SK-N-SH (cell line): ENCODE measurements at regions not wholly inside any gene's neighbourhood (a gene's known extent, or its start where the extent isn't known, plus 50 kb on each side); places are given as distances from the start of the nearest gene placed in this dataset.
"Not testable (repeated sequence)": the region's sequence is repeated elsewhere in the genome, so short reads cannot be mapped to it uniquely, and the experiment has no call there.

ENCODE experiments used
- CTCF ChIA-PET: fragments of 300-600, 350-600 bp; formaldehyde crosslinking; extraction: SDS; loops from one replicate; lab custom pipeline; 2021; lab: Yijun Ruan, JAX
- POLR2A ChIA-PET: fragments of 350-600 bp; sonication (Branson Sonifier 250); formaldehyde crosslinking; extraction: SDS; loops from one replicate; lab custom pipeline; 2020; ENCODE audit warnings: antibody characterized with exemption, inconsistent platforms; lab: Yijun Ruan, JAX
- DNase-seq: peaks from one replicate; pipeline ENCODE4 v3.0.0; 2012
- H2AFZ ChIP-seq: fragments of 200-600 bp; sonication (generic); 2 replicates; pipeline ENCODE4 v1.8.1; 2016; ENCODE audit warnings: antibody characterized with exemption, mild to moderate bottlenecking, low read depth
- H3F3A ChIP-seq: fragments of 200-600 bp; sonication (generic); replicated peaks from 2 replicates; pipeline ENCODE3; 2016; ENCODE audit warnings: antibody characterized with exemption, mild to moderate bottlenecking; ENCODE audit not compliant: insufficient read depth
- H3K27ac ChIP-seq, 2 experiments: fragments of 200-500 bp in 1 of 2; fragments of 200-600 bp in 1 of 2; sonication (Bioruptor generic) in 1 of 2; sonication (generic), shearing (Covaris generic) in 1 of 2; 2 replicates each; pipeline versions ENCODE4 v1.5.1 to v1.6.1; 2014 to 2016; ENCODE audit warnings: low read depth in 2 of 2, inconsistent platforms in 1 of 2, low read length in 1 of 2, mild to moderate bottlenecking in 1 of 2, mixed read lengths in 1 of 2
- H3K27me3 ChIP-seq: fragments of 200-600 bp; sonication (generic), shearing (Covaris generic); 2 replicates; pipeline ENCODE4 v1.6.1; 2016; ENCODE audit warnings: mixed run types; ENCODE audit not compliant: insufficient read depth
- H3K36me3 ChIP-seq, 2 experiments: fragments of 200-500 bp in 1 of 2; fragments of 200-600 bp in 1 of 2; sonication (Bioruptor generic) in 1 of 2; sonication (generic) in 1 of 2; replicated peaks in 1 of 2; 2 replicates each; pipeline versions ENCODE3 to v1.5.1; 2014 to 2016; ENCODE audit warnings: low read length in 1 of 2, mild to moderate bottlenecking in 1 of 2; ENCODE audit not compliant: insufficient read depth in 2 of 2, control insufficient read depth in 1 of 2
- H3K4me1 ChIP-seq, 2 experiments: fragments of 200-500 bp in 1 of 2; fragments of 200-600 bp in 1 of 2; sonication (Bioruptor generic) in 1 of 2; sonication (generic), shearing (Covaris generic) in 1 of 2; 2 replicates each; pipeline versions ENCODE4 v1.5.1 to v1.6.1; 2014 to 2016; ENCODE audit warnings: low read depth in 1 of 2, low read length in 1 of 2, mixed run types in 1 of 2; ENCODE audit not compliant: insufficient read depth in 2 of 2, control insufficient read depth in 1 of 2
- H3K4me2 ChIP-seq: fragments of 200-600 bp; sonication (generic), shearing (Covaris generic); 2 replicates; pipeline ENCODE4 v1.6.1; 2017; ENCODE audit warnings: mixed run types
- H3K4me3 ChIP-seq, 2 experiments: fragments of 200-500 bp in 1 of 2; fragments of 200-600 bp in 1 of 2; sonication (Bioruptor generic) in 1 of 2; sonication (generic), shearing (Covaris generic) in 1 of 2; 2 replicates each; pipeline versions ENCODE4 v1.5.1 to v1.8.1; 2014 to 2016; ENCODE audit warnings: low read depth in 2 of 2, inconsistent platforms in 1 of 2, low read length in 1 of 2, mild to moderate bottlenecking in 1 of 2, mixed read lengths in 1 of 2, moderate library complexity in 1 of 2
- H3K79me2 ChIP-seq: fragments of 200-600 bp; sonication (generic); 2 replicates; pipeline ENCODE4 v1.8.1; 2017; ENCODE audit warnings: mild to moderate bottlenecking; ENCODE audit not compliant: insufficient read depth
- H3K9ac ChIP-seq: fragments of 200-600 bp; sonication (generic); 2 replicates; pipeline ENCODE4 v1.6.1; 2017; ENCODE audit warnings: mixed run types
- H3K9me2 ChIP-seq: fragments of 200-600 bp; sonication (generic); 2 replicates; pipeline ENCODE4 v1.6.1; 2017; ENCODE audit warnings: mixed run types
- H3K9me3 ChIP-seq: fragments of 200-600 bp; sonication (generic); 2 replicates; pipeline ENCODE4 v1.6.1; 2017; ENCODE audit warnings: mixed run types, mild to moderate bottlenecking, moderate library complexity
- H4K20me1 ChIP-seq: fragments of 200-600 bp; sonication (generic); 2 replicates; pipeline ENCODE4 v1.6.1; 2017; ENCODE audit warnings: mild to moderate bottlenecking, mixed run types; ENCODE audit not compliant: insufficient read depth
- ELF1 ChIP-seq: IDR thresholded peaks from 2 replicates; pipeline ENCODE4 v1.4.0; 2012
- GATA2 ChIP-seq: sonication (generic); formaldehyde crosslinking; IDR thresholded peaks from 2 replicates; pipeline ENCODE4 v1.5.0; 2020; ENCODE audit warnings: mild to moderate bottlenecking, missing genetic modification reagents
- NRF1 ChIP-seq: IDR thresholded peaks from 2 replicates; pipeline ENCODE4 v1.6.1; 2012; ENCODE audit warnings: low read depth, mild to moderate bottlenecking, low read length
- POLR2AphosphoS5 ChIP-seq: IDR thresholded peaks from 2 replicates; pipeline ENCODE4 v1.6.1; 2012; ENCODE audit warnings: low read depth, low read length
- SIN3A ChIP-seq: IDR thresholded peaks from 2 replicates; pipeline ENCODE4 v1.6.1; 2012; ENCODE audit warnings: low read depth, mild to moderate bottlenecking, low read length, moderate library complexity, borderline replicate concordance
- SMC3 ChIP-seq: IDR thresholded peaks from 2 replicates; pipeline ENCODE4 v1.6.1; 2012; ENCODE audit warnings: low read depth, low read length, improper control_type of control experiment
- TAF1 ChIP-seq: IDR thresholded peaks from 2 replicates; pipeline ENCODE4 v1.6.1; 2012; ENCODE audit warnings: low read depth, mild to moderate bottlenecking, low read length, moderate library complexity, borderline replicate concordance
- TCF12 ChIP-seq: IDR thresholded peaks from 2 replicates; pipeline ENCODE4 v1.4.0; 2012
- YY1 ChIP-seq: IDR thresholded peaks from 2 replicates; pipeline ENCODE4 v1.4.0; 2012; ENCODE audit warnings: low read depth, mild to moderate bottlenecking
- WGBS: methylation state at CpG from one replicate; pipeline ENCODE4 v1.1.6; 2017; ENCODE audit warnings: low lambda C conversion rate; 5-methylcytosine and 5-hydroxymethylcytosine counted together
- TF ChIP-seq, protein P1 (sequence below): IDR thresholded peaks from 2 replicates; pipeline ENCODE4 v1.4.0; 2012; ENCODE audit warnings: low read depth
- TF ChIP-seq, protein P2 (sequence below): fragments of 200-600 bp; sonication (generic); IDR thresholded peaks from 2 replicates; pipeline ENCODE4 v1.6.1; 2017; ENCODE audit warnings: antibody characterized with exemption, mild to moderate bottlenecking, moderate library complexity
- TF ChIP-seq, protein P3 (sequence below): IDR thresholded peaks from 2 replicates; pipeline ENCODE4 v1.6.1; 2012; ENCODE audit warnings: mild to moderate bottlenecking, low read depth, low read length, moderate library complexity

DNA sequence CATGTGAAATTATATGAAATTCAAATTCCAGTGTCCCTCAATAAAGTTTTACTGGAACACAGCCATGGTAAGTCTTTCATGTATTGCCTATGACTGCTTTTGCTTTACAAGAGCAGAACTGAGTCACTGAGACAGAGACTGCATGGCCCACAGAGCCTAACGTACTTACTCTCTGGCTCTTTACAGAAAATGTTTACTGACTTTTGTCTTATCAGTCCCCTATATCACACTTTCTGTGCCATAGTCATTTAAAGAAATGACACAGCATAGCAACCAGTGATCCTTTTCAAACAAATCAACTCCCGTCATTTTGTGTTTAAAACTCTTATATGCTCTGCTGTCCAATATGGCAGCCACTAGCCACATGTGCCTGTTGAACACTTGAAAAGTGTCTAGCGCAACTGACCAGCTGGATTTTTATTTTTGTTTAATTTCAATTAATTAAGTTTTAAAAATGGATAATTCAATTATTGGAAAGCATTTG, 129.7 kb upstream of the CDIN1 start:
- H3K4me1 ChIP-seq, result no peaks in the 10 kb centered on the region; a peak in 1 of 4 replicates
- no peaks in the 10 kb centered on the region for H3K9me3 ChIP-seq
- CTCF ChIA-PET, result interaction anchor here (1.2 kb wide), 1 partner anchor 52 kb away, joined by 3 read pairs; no protein-coding TSS in a partner anchor
- no peaks in the 10 kb centered on the region for H3F3A ChIP-seq
- no peak overlapping the region for H2AFZ ChIP-seq
- no peaks in the 10 kb centered on the region for H3K36me3 ChIP-seq
- TF ChIP-seq TAF1, result no peak
- TF ChIP-seq, protein P1, sequence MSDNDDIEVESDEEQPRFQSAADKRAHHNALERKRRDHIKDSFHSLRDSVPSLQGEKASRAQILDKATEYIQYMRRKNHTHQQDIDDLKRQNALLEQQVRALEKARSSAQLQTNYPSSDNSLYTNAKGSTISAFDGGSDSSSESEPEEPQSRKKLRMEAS, result no peak
- TF ChIP-seq, protein P2, sequence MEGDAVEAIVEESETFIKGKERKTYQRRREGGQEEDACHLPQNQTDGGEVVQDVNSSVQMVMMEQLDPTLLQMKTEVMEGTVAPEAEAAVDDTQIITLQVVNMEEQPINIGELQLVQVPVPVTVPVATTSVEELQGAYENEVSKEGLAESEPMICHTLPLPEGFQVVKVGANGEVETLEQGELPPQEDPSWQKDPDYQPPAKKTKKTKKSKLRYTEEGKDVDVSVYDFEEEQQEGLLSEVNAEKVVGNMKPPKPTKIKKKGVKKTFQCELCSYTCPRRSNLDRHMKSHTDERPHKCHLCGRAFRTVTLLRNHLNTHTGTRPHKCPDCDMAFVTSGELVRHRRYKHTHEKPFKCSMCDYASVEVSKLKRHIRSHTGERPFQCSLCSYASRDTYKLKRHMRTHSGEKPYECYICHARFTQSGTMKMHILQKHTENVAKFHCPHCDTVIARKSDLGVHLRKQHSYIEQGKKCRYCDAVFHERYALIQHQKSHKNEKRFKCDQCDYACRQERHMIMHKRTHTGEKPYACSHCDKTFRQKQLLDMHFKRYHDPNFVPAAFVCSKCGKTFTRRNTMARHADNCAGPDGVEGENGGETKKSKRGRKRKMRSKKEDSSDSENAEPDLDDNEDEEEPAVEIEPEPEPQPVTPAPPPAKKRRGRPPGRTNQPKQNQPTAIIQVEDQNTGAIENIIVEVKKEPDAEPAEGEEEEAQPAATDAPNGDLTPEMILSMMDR, result no peak
- TF ChIP-seq POLR2AphosphoS5, result no peak
- TF ChIP-seq TCF12, result no peak
- TF ChIP-seq SMC3, result no peak
- TF ChIP-seq YY1, result no peak
- TF ChIP-seq SIN3A, result no peak
- no peak for TF ChIP-seq ELF1
- no peak for TF ChIP-seq NRF1
- TF ChIP-seq, protein P3, sequence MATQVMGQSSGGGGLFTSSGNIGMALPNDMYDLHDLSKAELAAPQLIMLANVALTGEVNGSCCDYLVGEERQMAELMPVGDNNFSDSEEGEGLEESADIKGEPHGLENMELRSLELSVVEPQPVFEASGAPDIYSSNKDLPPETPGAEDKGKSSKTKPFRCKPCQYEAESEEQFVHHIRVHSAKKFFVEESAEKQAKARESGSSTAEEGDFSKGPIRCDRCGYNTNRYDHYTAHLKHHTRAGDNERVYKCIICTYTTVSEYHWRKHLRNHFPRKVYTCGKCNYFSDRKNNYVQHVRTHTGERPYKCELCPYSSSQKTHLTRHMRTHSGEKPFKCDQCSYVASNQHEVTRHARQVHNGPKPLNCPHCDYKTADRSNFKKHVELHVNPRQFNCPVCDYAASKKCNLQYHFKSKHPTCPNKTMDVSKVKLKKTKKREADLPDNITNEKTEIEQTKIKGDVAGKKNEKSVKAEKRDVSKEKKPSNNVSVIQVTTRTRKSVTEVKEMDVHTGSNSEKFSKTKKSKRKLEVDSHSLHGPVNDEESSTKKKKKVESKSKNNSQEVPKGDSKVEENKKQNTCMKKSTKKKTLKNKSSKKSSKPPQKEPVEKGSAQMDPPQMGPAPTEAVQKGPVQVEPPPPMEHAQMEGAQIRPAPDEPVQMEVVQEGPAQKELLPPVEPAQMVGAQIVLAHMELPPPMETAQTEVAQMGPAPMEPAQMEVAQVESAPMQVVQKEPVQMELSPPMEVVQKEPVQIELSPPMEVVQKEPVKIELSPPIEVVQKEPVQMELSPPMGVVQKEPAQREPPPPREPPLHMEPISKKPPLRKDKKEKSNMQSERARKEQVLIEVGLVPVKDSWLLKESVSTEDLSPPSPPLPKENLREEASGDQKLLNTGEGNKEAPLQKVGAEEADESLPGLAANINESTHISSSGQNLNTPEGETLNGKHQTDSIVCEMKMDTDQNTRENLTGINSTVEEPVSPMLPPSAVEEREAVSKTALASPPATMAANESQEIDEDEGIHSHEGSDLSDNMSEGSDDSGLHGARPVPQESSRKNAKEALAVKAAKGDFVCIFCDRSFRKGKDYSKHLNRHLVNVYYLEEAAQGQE, result no peak
- TF ChIP-seq GATA2, result no peak
- H3K9ac ChIP-seq, result no peak overlapping the region
- POLR2A ChIA-PET, result no interaction called here
- no peaks in the 10 kb centered on the region for H3K9me2 ChIP-seq
- WGBS, result 70% methylated on average over 3 of the region's 3 CpGs
- H3K27me3 ChIP-seq, result no peaks in the 10 kb centered on the region
- H3K4me3 ChIP-seq, result no peak overlapping the region
- H3K4me2 ChIP-seq, result no peak overlapping the region
- H3K27ac ChIP-seq, result no peak overlapping the region
- no peaks in the 10 kb centered on the region for H4K20me1 ChIP-seq
- H3K79me2 ChIP-seq, result no peaks in the 10 kb centered on the region
- DNase-seq, result no peak

DNA sequence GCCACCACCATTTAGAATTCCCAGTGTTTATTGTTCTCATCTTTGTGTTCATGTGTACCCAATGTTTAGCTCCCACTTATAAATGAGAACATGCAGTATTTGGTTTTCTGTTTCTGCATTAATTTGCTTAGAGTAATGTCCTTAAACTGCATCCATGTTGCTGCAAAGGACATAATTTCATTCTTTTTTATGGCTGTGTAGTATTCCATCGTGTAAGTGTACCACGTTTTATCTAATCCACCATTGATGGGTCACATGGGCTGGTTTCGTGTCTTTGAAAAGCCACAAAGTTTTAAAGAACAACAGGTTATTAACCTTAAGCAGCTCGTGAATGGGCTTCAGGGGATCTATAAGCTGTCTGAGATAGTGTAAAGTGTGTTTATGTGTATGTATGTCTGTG, 125.2 kb upstream of the CDIN1 start:
- H2AFZ ChIP-seq, H4K20me1 ChIP-seq, POLR2A ChIA-PET, H3K4me3 ChIP-seq, H3F3A ChIP-seq, DNase-seq, H3K9me3 ChIP-seq, H3K9me2 ChIP-seq, CTCF ChIA-PET, H3K36me3 ChIP-seq, H3K4me1 ChIP-seq, H3K27ac ChIP-seq, H3K9ac ChIP-seq, H3K4me2 ChIP-seq, H3K27me3 ChIP-seq, H3K79me2 ChIP-seq: not testable (repeated sequence)
- WGBS, result 64% methylated on average over 4 of the region's 4 CpGs
